Bronchial epithelial cell (primary cell): ENCODE measurements at regions not wholly inside any gene's neighbourhood (a gene's known extent, or its start where the extent isn't known, plus 50 kb on each side); places are given as distances from the start of the nearest gene placed in this dataset.

ENCODE experiments used
- DNase-seq: peaks from one replicate; pipeline ENCODE4 v3.0.0-alpha.2; 2010; ENCODE audit warnings: low read depth
- FAIRE-seq: peaks from 2 replicates; lab custom pipeline; 2011; peaks lifted over from hg19 to GRCh38; lab: Jason Lieb, UNC
- H3K27me3 ChIP-seq: 2 replicates; pipeline ENCODE4 v1.5.1; 2011; ENCODE audit warnings: low read length; ENCODE audit not compliant: control insufficient read depth, insufficient read depth
- H3K36me3 ChIP-seq: 2 replicates; pipeline ENCODE4 v1.5.1; 2011; ENCODE audit warnings: low read length; ENCODE audit not compliant: control insufficient read depth, insufficient read depth
- H3K4me3 ChIP-seq: 2 replicates; pipeline ENCODE4 v1.5.1; 2011; ENCODE audit warnings: mild to moderate bottlenecking, low read depth, low read length, control low read depth
- TF ChIP-seq, protein P1 (sequence below): IDR thresholded peaks from 2 replicates; pipeline ENCODE4 v1.5.1; 2011; ENCODE audit warnings: mild to moderate bottlenecking, moderate library complexity, low read length, control low read depth, inconsistent platforms; ENCODE audit not compliant: insufficient read depth, severe bottlenecking

DNA sequence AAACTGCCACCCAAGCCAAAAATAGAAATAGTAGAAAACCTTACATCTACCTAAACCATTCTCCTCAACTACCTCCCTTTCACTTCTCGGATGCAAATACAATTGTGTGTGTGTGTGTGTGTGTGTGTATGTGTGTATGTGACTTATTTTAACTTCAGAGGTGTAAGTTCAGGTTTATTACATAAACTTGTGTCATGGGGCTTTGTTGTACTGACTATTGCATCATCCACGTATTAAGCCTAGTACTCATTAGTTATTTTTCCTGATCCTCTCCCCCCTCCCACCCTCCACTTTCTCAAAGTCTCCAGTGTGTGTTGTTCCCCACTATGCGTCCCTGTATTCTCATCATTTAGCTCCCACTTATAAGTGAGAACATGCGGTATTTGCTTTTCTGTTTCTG, 592.5 kb upstream of the ATP2B1 start:
- TF ChIP-seq, protein P1, sequence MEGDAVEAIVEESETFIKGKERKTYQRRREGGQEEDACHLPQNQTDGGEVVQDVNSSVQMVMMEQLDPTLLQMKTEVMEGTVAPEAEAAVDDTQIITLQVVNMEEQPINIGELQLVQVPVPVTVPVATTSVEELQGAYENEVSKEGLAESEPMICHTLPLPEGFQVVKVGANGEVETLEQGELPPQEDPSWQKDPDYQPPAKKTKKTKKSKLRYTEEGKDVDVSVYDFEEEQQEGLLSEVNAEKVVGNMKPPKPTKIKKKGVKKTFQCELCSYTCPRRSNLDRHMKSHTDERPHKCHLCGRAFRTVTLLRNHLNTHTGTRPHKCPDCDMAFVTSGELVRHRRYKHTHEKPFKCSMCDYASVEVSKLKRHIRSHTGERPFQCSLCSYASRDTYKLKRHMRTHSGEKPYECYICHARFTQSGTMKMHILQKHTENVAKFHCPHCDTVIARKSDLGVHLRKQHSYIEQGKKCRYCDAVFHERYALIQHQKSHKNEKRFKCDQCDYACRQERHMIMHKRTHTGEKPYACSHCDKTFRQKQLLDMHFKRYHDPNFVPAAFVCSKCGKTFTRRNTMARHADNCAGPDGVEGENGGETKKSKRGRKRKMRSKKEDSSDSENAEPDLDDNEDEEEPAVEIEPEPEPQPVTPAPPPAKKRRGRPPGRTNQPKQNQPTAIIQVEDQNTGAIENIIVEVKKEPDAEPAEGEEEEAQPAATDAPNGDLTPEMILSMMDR, result no peak
- DNase-seq, result peak; percentile 9
- no peak overlapping the region for H3K4me3 ChIP-seq
- no peaks in the 10 kb centered on the region for H3K27me3 ChIP-seq
- no peak for FAIRE-seq
- H3K36me3 ChIP-seq, result no peaks in the 10 kb centered on the region

DNA sequence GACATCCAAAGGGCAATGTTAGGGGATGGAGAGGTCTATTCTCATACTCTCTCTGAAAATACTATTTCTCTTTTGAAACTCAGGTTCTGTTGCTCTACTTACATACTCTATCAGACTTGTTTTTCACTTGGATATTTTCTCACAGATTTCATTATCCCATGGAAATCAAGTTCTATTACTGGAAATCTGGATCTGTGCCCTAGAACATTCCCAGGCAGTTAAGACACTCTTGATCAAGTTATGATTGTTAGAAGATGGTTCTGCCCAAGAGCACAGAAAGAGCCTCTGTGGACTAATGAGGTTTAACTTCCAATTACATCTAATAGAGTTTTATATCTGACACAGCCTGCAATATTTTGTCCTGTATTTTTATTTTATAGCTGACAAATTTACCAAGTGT, 591.0 kb upstream of the ATP2B1 start:
- no peak for FAIRE-seq
- Histone ChIP-seq H3K4me3 (no peak overlapping the region), H3K36me3 (no peaks in the 10 kb centered on the region), H3K27me3 (no peaks in the 10 kb centered on the region)
- no peak for DNase-seq
- TF ChIP-seq, protein P1, result no peak

DNA sequence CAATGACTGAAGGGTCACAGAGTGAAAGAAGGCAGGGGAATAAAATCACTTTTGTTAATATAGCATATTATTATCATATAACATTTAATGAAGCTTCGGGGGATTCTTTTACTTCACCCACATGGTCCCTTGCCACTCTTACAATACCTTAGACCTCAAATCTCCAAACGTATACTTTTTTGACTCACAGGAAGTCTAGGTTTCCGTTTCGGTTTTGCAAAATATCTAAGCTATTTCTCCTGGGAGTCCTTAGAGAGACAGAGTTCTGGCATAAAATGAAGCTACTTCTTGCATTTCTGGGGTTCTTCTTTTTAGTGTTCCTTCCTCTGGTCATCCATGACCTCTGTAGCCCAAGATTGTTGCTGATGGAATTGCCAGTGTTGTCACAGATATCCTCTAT, 590.5 kb upstream of the ATP2B1 start:
- no peaks in the 10 kb centered on the region for H3K27me3 ChIP-seq
- DNase-seq (no peak), FAIRE-seq (no peak)
- H3K36me3 ChIP-seq, result no peaks in the 10 kb centered on the region
- TF ChIP-seq, protein P1, result no peak
- no peak overlapping the region for H3K4me3 ChIP-seq

DNA sequence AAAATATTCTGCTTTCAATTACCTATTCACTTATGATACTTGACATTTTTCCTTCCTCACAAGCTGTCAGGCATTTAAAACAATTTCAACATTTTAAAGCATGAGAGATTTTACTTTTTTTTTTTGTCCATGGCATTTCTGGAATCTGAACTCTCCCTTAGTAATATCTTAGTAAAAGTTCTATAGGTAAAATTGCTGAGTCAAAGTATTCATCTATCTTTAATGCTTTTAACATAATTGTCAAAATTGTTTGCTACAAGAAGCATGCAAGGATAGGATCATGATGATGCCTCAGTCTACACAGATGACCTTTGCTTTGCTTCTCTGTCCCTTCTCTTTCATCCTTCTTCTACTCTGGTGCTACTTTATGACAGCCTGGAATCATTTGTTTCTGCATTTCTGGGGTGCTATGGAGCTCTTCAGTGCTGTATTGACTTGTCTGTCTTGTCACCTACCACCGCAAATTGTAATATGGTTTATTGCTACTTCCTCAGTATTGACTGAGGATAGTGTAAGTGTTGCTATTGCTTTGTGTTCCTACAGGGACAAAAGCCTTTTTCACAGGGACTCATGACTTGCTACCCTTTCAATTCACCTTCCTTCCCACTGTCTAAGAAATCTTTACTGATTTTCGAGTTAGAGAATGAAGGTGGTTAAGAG, 589.8 kb upstream of the ATP2B1 start:
- no peaks in the 10 kb centered on the region for H3K27me3 ChIP-seq
- DNase-seq (no peak), FAIRE-seq (no peak)
- H3K4me3 ChIP-seq, result no peak overlapping the region
- TF ChIP-seq, protein P1, result no peak
- H3K36me3 ChIP-seq, result no peaks in the 10 kb centered on the region

DNA sequence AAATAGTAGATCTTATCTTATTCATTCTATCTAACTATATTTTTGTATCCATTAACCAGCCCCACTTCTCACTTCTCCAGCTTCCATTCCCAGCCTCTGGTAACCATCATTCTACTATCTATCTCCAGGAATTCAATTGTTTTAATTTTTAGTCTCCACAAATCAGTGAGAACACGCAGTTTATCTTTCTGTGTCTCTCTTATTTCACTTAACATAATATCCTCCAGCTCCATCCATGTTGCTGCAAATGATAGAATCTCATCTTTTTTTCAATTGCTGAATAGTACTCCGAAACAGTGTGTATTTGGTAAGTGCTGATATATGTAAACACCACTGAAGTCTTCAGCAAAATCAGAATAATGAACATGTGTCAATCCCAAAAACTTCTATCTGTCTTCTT, 587.2 kb upstream of the ATP2B1 start:
- no peaks in the 10 kb centered on the region for H3K27me3 ChIP-seq
- TF ChIP-seq, protein P1, result no peak
- H3K4me3 ChIP-seq, result no peak overlapping the region
- FAIRE-seq (no peak), DNase-seq (no peak)
- H3K36me3 ChIP-seq, result no peaks in the 10 kb centered on the region

DNA sequence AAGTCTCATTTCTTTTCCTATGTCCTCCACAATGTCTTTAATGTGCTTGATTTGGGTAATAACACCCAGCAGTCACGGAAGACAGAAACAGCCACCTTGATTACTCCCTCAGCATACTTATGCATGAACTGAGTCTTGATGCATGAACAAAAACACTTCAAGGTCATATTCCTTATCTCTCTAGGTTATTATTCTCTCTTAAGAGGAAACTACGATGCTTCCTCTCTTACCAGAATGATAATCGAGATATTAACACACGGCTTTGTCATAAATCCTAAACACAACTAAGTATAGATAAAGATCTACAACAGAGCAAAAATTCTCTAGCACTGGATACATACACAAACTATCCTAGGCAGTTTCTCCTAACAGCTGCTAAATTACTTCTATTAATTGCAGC, 583.5 kb upstream of the ATP2B1 start:
- no peak for FAIRE-seq
- H3K36me3 ChIP-seq, result no peaks in the 10 kb centered on the region

More for the DNA sequence above, 583.5 kb upstream of the ATP2B1 start:
- no peak overlapping the region for H3K4me3 ChIP-seq
- TF ChIP-seq, protein P1, result no peak
- no peak for DNase-seq
- no peaks in the 10 kb centered on the region for H3K27me3 ChIP-seq
